GM23338 (cell line): ENCODE measurements at regions not wholly inside any gene's neighbourhood (a gene's known extent, or its start where the extent isn't known, plus 50 kb on each side); places are given as distances from the start of the nearest gene placed in this dataset.

Experiments
- ATAC-seq: fragments of 200-7000 bp; cut with Tn5 transposase; 3 replicates; pipeline ENCODE4 v1.9.1; 2020
- DNase-seq: peaks from one replicate; pipeline ENCODE4 v3.0.0-alpha.2; 2015; ENCODE audit warnings: low spot score
- H2AFZ ChIP-seq: fragments of 200-600 bp; sonication (generic); 2 replicates; pipeline ENCODE4 v1.8.0; 2016; ENCODE audit warnings: antibody characterized with exemption, mild to moderate bottlenecking, moderate library complexity
- H3F3A ChIP-seq: fragments of 200-600 bp; sonication (generic); replicated peaks from 2 replicates; pipeline ENCODE4 v1.8.0; 2017; ENCODE audit warnings: antibody characterized with exemption, mixed run types, low read depth
- H3K27ac ChIP-seq: fragments of 200-600 bp; sonication (generic); 2 replicates; pipeline ENCODE4 v1.6.1; 2016; ENCODE audit warnings: low read depth
- H3K27me3 ChIP-seq: fragments of 200-600 bp; sonication (generic); 2 replicates; pipeline ENCODE4 v1.8.0; 2016; ENCODE audit warnings: mild to moderate bottlenecking, mixed run types, moderate library complexity; ENCODE audit not compliant: insufficient read depth
- H3K36me3 ChIP-seq: fragments of 200-600 bp; sonication (generic); 2 replicates; pipeline ENCODE4 v1.8.0; 2016; ENCODE audit warnings: mild to moderate bottlenecking; ENCODE audit not compliant: insufficient read depth
- H3K4me1 ChIP-seq: fragments of 200-600 bp; sonication (generic); 2 replicates; pipeline ENCODE4 v1.8.0; 2016; ENCODE audit warnings: mild to moderate bottlenecking, moderate library complexity; ENCODE audit not compliant: insufficient read depth
- H3K4me2 ChIP-seq: fragments of 200-600 bp; sonication (generic); 2 replicates; pipeline ENCODE4 v1.7.1; 2017; ENCODE audit warnings: mixed run types
- H3K4me3 ChIP-seq: fragments of 200-600 bp; sonication (generic); 2 replicates; pipeline ENCODE4 v1.6.1; 2016; ENCODE audit warnings: mixed run types
- H3K79me2 ChIP-seq: fragments of 200-600 bp; sonication (generic); replicated peaks from 2 replicates; pipeline ENCODE4 v1.8.0; 2017; ENCODE audit warnings: mild to moderate bottlenecking; ENCODE audit not compliant: insufficient read depth
- H3K9me2 ChIP-seq: fragments of 200-600 bp; sonication (generic); 2 replicates; pipeline ENCODE4 v1.8.0; 2017; ENCODE audit not compliant: insufficient read depth
- H4K20me1 ChIP-seq: fragments of 200-600 bp; sonication (generic); replicated peaks from 2 replicates; pipeline ENCODE4 v1.8.0; 2017; ENCODE audit warnings: mild to moderate bottlenecking; ENCODE audit not compliant: insufficient read depth
- H3K27ac Mint-ChIP-seq: 2 replicates; pipeline ENCODE4 v1.8.0; 2020; ENCODE audit warnings: inconsistent platforms, mild to moderate bottlenecking, moderate library complexity, mixed read lengths
- H3K27me3 Mint-ChIP-seq: 3 replicates; pipeline ENCODE4 v1.8.0; 2022; ENCODE audit warnings: low read depth, mild to moderate bottlenecking, moderate library complexity, mixed read lengths, inconsistent platforms; ENCODE audit not compliant: insufficient read depth, poor library complexity
- H3K36me3 Mint-ChIP-seq: 3 replicates; pipeline ENCODE4 v1.8.0; 2021; ENCODE audit warnings: low read depth, mild to moderate bottlenecking, inconsistent platforms, moderate library complexity, mixed read lengths
- H3K4me1 Mint-ChIP-seq: 3 replicates; pipeline ENCODE4 v1.8.0; 2020; ENCODE audit warnings: mild to moderate bottlenecking, inconsistent platforms, mixed read lengths
- H3K4me3 Mint-ChIP-seq: 3 replicates; pipeline ENCODE4 v1.8.0; 2021; ENCODE audit warnings: moderate library complexity, mild to moderate bottlenecking, inconsistent platforms, mixed read lengths
- H3K9me3 Mint-ChIP-seq: 3 replicates; pipeline ENCODE4 v1.8.0; 2020; ENCODE audit warnings: moderate library complexity, mild to moderate bottlenecking, inconsistent platforms, mixed read lengths
- CREB1 ChIP-seq: fragments of 250-450 bp; sonication (Bioruptor Pico); IDR thresholded peaks from 2 replicates; pipeline ENCODE4 v1.5.0; 2020; ENCODE audit warnings: low read depth, mild to moderate bottlenecking, moderate library complexity
- EZH2 ChIP-seq: fragments of 200-600 bp; sonication (generic); IDR thresholded peaks from one replicate; pipeline ENCODE4 v1.8.0; 2017; ENCODE audit warnings: antibody characterized with exemption, mild to moderate bottlenecking, low read depth; ENCODE audit not compliant: unreplicated experiment
- EZH2phosphoT487 ChIP-seq: fragments of 200-600 bp; sonication (generic); IDR thresholded peaks from one replicate; pipeline ENCODE4 v1.8.1; 2018; ENCODE audit warnings: antibody characterized with exemption; ENCODE audit not compliant: unreplicated experiment
- JUNB ChIP-seq: IDR thresholded peaks from one replicate; pipeline ENCODE4 v1.6.1; 2016; ENCODE audit warnings: antibody characterized with exemption; ENCODE audit not compliant: unreplicated experiment
- NANOG ChIP-seq: IDR thresholded peaks from 2 replicates; pipeline ENCODE4 v1.6.1; 2016; ENCODE audit warnings: antibody characterized with exemption, borderline replicate concordance
- POLR2AphosphoS5 ChIP-seq: IDR thresholded peaks from 2 replicates; pipeline ENCODE4 v1.6.1; 2016; ENCODE audit warnings: antibody characterized with exemption, low read depth
- REST ChIP-seq: IDR thresholded peaks from one replicate; pipeline ENCODE4 v1.6.1; 2018; ENCODE audit warnings: antibody characterized with exemption; ENCODE audit not compliant: unreplicated experiment
- STAT1 ChIP-seq: IDR thresholded peaks from one replicate; pipeline ENCODE4 v1.6.1; 2016; ENCODE audit warnings: antibody characterized with exemption; ENCODE audit not compliant: unreplicated experiment
- ZNF114 ChIP-seq: fragments of 250-450 bp; sonication (Bioruptor Pico); IDR thresholded peaks from 2 replicates; pipeline ENCODE4 v1.5.0; 2020; ENCODE audit warnings: mild to moderate bottlenecking, moderate library complexity
- ZNF331 ChIP-seq: fragments of 250-450 bp; sonication (Bioruptor Pico); IDR thresholded peaks from 2 replicates; pipeline ENCODE4 v1.5.0; 2020; ENCODE audit warnings: low read depth, mild to moderate bottlenecking, moderate library complexity
- ZNF462 ChIP-seq: fragments of 250-450 bp; sonication (Bioruptor Pico); IDR thresholded peaks from 2 replicates; pipeline ENCODE4 v1.5.0; 2020; ENCODE audit warnings: mild to moderate bottlenecking, moderate library complexity

GRCh38 chr18:43710135-43710534, 432.8 kb upstream of the SYT4 start:
- no peak overlapping the region for H2AFZ ChIP-seq
- Mint-ChIP-seq H3K4me1 (peaks cover 25% of the 10 kb centered on the region), H3K27ac (no peak overlapping the region)

GRCh38 chr18:43714343-43715010, 437.2 kb upstream of the SYT4 start:
- no peak overlapping the region for H3K27ac Mint-ChIP-seq
- Histone ChIP-seq H4K20me1 (no peaks in the 10 kb centered on the region), H3K9me2 (no peaks in the 10 kb centered on the region; the same call in 1 of the 2 replicates), H3K79me2 (no peaks in the 10 kb centered on the region), H3K4me2 (no peak overlapping the region), H3K4me3 (no peak overlapping the region), H3K36me3 (no peaks in the 10 kb centered on the region), H3K4me1 (no peaks in the 10 kb centered on the region), H3K27ac (no peak overlapping the region), H3F3A (no peaks in the 10 kb centered on the region), H3K27me3 (no peaks in the 10 kb centered on the region), H2AFZ (no peak overlapping the region)
- DNase-seq, result no peak
- ATAC-seq, result no peak
- no peaks in the 10 kb centered on the region for H3K27me3 Mint-ChIP-seq
- H3K4me3 Mint-ChIP-seq, result no peak overlapping the region
- peaks cover 5% of the 10 kb centered on the region for H3K4me1 Mint-ChIP-seq
- H3K36me3 Mint-ChIP-seq, result no peaks in the 10 kb centered on the region
- no peaks in the 10 kb centered on the region for H3K9me3 Mint-ChIP-seq
- TF ChIP-seq ZNF331 (CRISPR knock-in tag), result no peak
- TF ChIP-seq CREB1 (CRISPR knock-in tag), result no peak
- no peak for TF ChIP-seq REST
- TF ChIP-seq EZH2phosphoT487, result no peak
- TF ChIP-seq STAT1, result no peak
- no peak for TF ChIP-seq POLR2AphosphoS5
- TF ChIP-seq ZNF462 (CRISPR knock-in tag), result no peak
- no peak for TF ChIP-seq JUNB
- no peak for TF ChIP-seq ZNF114 (CRISPR knock-in tag)
- TF ChIP-seq NANOG, result no peak
- TF ChIP-seq EZH2, result no peak

More at GRCh38 chr18:43710135-43710534, 432.8 kb upstream of the SYT4 start:
- peak overlapping the region; percentile 33; the same call in 1 of the 2 replicates for H3K4me2 ChIP-seq
- TF ChIP-seq NANOG (peak; percentile 26; the same call in 1 of the 2 replicates), ZNF114 (CRISPR knock-in tag) (no peak)
- H3K27ac ChIP-seq, result peak overlapping the region; percentile 2; the same call in 1 of the 2 replicates
- no peaks in the 10 kb centered on the region for H3K9me3 Mint-ChIP-seq
- H3K27me3 ChIP-seq, result no peaks in the 10 kb centered on the region
- H3K36me3 Mint-ChIP-seq, result no peaks in the 10 kb centered on the region
- H3K4me1 ChIP-seq, result peaks cover 15% of the 10 kb centered on the region; the same call in 1 of the 2 replicates
- no peaks in the 10 kb centered on the region for H3K36me3 ChIP-seq
- peak; percentile 89 for ATAC-seq
- no peaks in the 10 kb centered on the region for H4K20me1 ChIP-seq
- no peaks in the 10 kb centered on the region for H3K27me3 Mint-ChIP-seq
- peak overlapping the region; percentile 38; the same call in 1 of the 3 replicates for H3K4me3 Mint-ChIP-seq
- no peak overlapping the region for H3K4me3 ChIP-seq
- H3F3A ChIP-seq, result no peaks in the 10 kb centered on the region
- peak; percentile 75 for DNase-seq
- H3K79me2 ChIP-seq, result no peaks in the 10 kb centered on the region
- H3K9me2 ChIP-seq, result no peaks in the 10 kb centered on the region; the same call in 1 of the 2 replicates
